Osteocyte (in vitro differentiated cells): ENCODE measurements at regions not wholly inside any gene's neighbourhood (a gene's known extent, or its start where the extent isn't known, plus 50 kb on each side); places are given as distances from the start of the nearest gene placed in this dataset.

Experiments
- DNase-seq: peaks from one replicate; pipeline ENCODE4 v3.0.0; 2021; ENCODE audit warnings: mixed read lengths; ENCODE audit not compliant: unreplicated experiment; ENCODE audit errors: extremely low spot score
- H3K27ac Mint-ChIP-seq: one replicate; pipeline ENCODE4 v1.8.0; 2021; ENCODE audit warnings: mild to moderate bottlenecking, mixed read lengths; ENCODE audit not compliant: unreplicated experiment
- H3K27me3 Mint-ChIP-seq: one replicate; pipeline ENCODE4 v1.8.0; 2021; ENCODE audit warnings: mixed read lengths; ENCODE audit not compliant: unreplicated experiment
- H3K36me3 Mint-ChIP-seq: one replicate; pipeline ENCODE4 v1.8.0; 2021; ENCODE audit warnings: mixed read lengths; ENCODE audit not compliant: unreplicated experiment
- H3K4me1 Mint-ChIP-seq: one replicate; pipeline ENCODE4 v1.8.0; 2021; ENCODE audit warnings: mixed read lengths; ENCODE audit not compliant: unreplicated experiment
- H3K4me3 Mint-ChIP-seq: one replicate; pipeline ENCODE4 v1.8.0; 2021; ENCODE audit warnings: mild to moderate bottlenecking, moderate library complexity, mixed read lengths; ENCODE audit not compliant: unreplicated experiment
- H3K9me3 Mint-ChIP-seq: one replicate; pipeline ENCODE4 v1.8.0; 2021; ENCODE audit warnings: mixed read lengths; ENCODE audit not compliant: unreplicated experiment
- CTCF ChIP-seq: fragments of 200-600 bp; sonication (generic); IDR thresholded peaks from 2 replicates; pipeline ENCODE4 v1.5.0; 2021; ENCODE audit warnings: antibody characterized with exemption, mild to moderate bottlenecking, moderate library complexity

DNA sequence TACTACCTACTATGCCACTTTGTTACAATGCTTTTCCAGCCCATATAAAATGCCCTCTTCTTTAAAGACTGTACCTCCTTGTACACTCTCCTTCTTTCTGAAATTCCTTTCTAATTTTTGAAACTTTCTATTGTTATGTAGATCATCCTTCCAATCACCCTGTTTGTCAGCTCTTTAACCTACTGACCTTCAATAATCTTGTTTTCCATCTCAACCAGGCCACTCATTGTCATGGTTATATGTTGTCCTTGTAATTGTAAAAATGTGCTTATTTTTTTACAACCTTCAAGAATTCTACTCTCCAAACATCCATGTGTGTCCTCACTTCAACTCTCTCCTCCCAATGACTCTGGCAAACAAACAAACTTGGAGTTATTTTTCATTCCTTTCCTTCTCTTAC is 1172.6 kb upstream of the CELF2 start:
- Mint-ChIP-seq H3K27me3 (no peaks in the 10 kb centered on the region), H3K4me3 (no peak overlapping the region), H3K4me1 (no peaks in the 10 kb centered on the region), H3K9me3 (peaks cover 24% of the 10 kb centered on the region), H3K36me3 (no peaks in the 10 kb centered on the region), H3K27ac (no peak overlapping the region)
- no peak for TF ChIP-seq CTCF
- DNase-seq = no peak

DNA sequence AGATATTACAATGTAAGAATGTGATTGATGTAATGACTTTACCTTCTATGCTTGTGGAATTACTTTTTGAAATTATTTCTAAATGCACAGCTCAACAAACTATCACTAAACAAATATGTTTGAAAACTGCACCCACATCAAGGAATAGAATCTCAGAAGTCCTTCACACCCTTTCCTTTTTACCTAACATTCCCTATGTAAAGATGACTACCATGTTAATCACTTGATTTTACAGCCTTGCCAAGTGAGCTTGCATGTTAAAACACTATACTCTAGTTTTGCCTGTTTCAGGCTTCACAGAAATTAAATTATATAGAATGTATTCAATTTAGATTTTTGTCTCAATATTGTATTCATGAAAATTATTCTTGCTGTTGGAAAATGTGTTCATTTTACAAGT is 1169.4 kb upstream of the CELF2 start:
- no peak for DNase-seq
- H3K27me3 Mint-ChIP-seq = no peaks in the 10 kb centered on the region
- H3K4me3 Mint-ChIP-seq = no peak overlapping the region
- no peaks in the 10 kb centered on the region for H3K4me1 Mint-ChIP-seq
- no peak for TF ChIP-seq CTCF
- no peaks in the 10 kb centered on the region for H3K36me3 Mint-ChIP-seq
- no peak overlapping the region for H3K27ac Mint-ChIP-seq
- H3K9me3 Mint-ChIP-seq = peaks cover 48% of the 10 kb centered on the region

DNA sequence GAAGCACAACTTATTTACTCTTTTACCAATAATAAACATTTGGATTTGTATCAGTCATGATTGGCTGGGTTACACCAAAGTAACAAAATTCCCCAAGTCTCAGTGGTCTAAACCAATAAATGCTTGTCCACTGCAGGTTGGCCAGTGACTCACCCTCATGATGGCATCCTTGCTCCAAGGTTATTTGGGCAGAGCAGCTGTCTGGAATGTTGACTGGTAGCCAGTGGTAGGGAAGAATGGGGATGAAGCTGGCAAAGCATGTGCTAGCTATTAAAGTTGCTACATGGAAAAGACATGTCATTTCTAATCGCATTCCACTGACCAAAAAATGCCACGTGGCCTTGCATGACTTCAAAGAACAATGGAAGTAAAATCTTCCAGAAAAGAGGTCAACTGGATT is 1168.7 kb upstream of the CELF2 start:
- H3K36me3 Mint-ChIP-seq = no peaks in the 10 kb centered on the region
- H3K4me3 Mint-ChIP-seq = no peak overlapping the region
- H3K9me3 Mint-ChIP-seq = peaks cover 48% of the 10 kb centered on the region
- H3K27ac Mint-ChIP-seq = no peak overlapping the region
- DNase-seq = no peak
- no peak for TF ChIP-seq CTCF
- no peaks in the 10 kb centered on the region for H3K27me3 Mint-ChIP-seq
- no peaks in the 10 kb centered on the region for H3K4me1 Mint-ChIP-seq

- Mint-ChIP-seq H3K36me3 (no peaks in the 10 kb centered on the region), H3K9me3 (peaks cover 34% of the 10 kb centered on the region), H3K4me3 (no peak overlapping the region), H3K4me1 (no peaks in the 10 kb centered on the region), H3K27me3 (no peaks in the 10 kb centered on the region), H3K27ac (no peak overlapping the region)
- TF ChIP-seq CTCF = no peak
- no peak for DNase-seq
Observed at GRCh38 chr10:9850415-9850814, 1167.3 kb upstream of the CELF2 start.

- H3K4me1 Mint-ChIP-seq = no peaks in the 10 kb centered on the region
- no peak for TF ChIP-seq CTCF
- no peaks in the 10 kb centered on the region for H3K36me3 Mint-ChIP-seq
- H3K9me3 Mint-ChIP-seq = peaks cover 38% of the 10 kb centered on the region
- DNase-seq = no peak
- H3K27ac Mint-ChIP-seq = no peak overlapping the region
- H3K4me3 Mint-ChIP-seq = no peak overlapping the region
- no peaks in the 10 kb centered on the region for H3K27me3 Mint-ChIP-seq
Observed at GRCh38 chr10:9851808-9852207, 1165.9 kb upstream of the CELF2 start.
